DMS153 (cell line): ENCODE measurements at regions not wholly inside any gene's neighbourhood (a gene's known extent, or its start where the extent isn't known, plus 50 kb on each side); places are given as distances from the start of the nearest gene placed in this dataset.

Source experiments
- DNase-seq: peaks from one replicate; lab custom pipeline; 2025; lab: John Stamatoyannopoulos, UW

DNA sequence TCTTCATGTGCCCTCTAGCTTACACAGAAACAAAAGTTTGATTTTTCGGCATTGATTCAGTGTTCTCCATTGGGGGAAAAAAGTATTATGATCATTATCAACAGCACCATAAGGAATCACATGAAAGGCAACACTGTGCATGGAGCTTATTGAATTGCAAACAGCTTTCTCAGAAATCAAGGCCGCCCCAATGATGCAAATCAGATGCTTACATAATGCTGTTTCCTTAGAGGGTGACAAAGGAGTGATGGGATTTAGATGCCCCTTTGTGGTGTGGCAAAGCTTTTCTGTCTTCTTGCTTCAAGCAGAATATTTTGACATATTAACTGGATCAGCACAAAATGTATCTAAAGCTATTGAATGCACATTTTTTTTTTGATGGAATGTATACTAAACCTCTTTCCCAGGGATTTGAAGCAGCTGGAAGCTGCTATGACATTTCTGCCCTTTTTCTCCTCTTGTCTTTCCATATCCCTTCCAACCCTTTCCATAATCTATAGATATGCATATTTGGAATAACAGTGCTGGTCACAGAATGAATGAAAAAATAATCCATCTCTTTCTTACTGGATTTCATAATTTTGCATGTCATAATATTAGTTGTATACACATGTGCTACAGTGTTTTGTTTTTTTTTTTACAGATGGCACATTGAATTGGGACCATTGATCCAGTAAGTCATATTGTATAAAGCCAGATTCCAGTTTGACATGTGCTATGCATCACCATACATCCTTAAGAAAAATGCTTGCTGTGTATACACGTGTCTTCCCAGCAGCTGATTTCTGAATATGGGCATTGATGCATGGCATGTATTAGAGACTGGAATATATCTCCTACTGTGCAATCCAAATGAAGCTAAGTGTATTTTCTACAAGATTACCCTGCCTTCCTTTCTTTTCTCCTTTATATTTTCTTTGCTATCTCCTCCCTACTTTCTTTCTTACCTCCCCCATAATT, 259.7 kb upstream of the DCN start:
- no peak for DNase-seq

- DNase-seq = no peak
These were observed 258.6 kb upstream of the DCN start for GRCh38 chr12:91441246-91441645.

- DNase-seq = peak; percentile 32
These were observed 251.5 kb upstream of the DCN start for GRCh38 chr12:91434081-91434480.

- DNase-seq = no peak
These were observed 250.1 kb upstream of the DCN start for GRCh38 chr12:91432755-91433154.

DNA sequence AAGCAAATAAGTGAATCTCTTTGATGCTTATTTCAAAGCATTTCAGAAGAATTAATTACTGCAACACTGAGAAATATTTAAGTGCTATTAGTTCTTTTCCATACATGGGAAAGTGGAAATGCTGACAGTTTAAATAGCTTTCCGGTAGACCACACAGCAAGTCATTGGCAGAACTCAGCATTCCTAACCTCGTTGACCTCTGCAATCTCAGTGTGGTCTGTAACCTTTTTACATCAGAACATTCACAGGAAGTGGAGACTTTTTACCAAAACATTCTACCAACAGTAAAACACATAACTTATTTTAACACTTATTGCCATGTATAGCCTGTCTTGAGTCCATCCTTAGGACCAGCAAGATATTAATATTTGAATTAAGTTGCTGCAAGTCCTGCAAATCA, 249.5 kb upstream of the DCN start:
- DNase-seq = no peak

- no peak for DNase-seq
These were observed 241.9 kb upstream of the DCN start for GRCh38 chr12:91424506-91424905.

DNA sequence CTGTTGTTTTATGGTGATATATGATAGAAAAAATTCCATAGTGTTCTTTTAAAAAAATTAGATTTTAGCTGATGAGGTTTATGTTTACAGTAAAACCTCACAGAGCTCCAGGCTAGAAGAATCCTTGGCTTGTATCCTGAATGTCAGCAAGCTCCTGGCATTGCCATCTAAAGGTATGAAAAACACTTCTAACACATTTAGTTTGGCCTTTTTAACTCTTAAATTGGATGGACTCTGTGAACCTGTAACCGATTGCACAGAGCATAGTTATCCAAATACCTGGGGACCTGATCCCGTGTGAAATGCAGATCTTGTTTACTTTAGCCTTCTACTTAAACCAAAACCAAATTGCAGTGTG, 241.1 kb upstream of the DCN start:
- no peak for DNase-seq

GRCh38 chr12:91422811-91423692, 240.4 kb upstream of the DCN start:
- no peak for DNase-seq

DNA sequence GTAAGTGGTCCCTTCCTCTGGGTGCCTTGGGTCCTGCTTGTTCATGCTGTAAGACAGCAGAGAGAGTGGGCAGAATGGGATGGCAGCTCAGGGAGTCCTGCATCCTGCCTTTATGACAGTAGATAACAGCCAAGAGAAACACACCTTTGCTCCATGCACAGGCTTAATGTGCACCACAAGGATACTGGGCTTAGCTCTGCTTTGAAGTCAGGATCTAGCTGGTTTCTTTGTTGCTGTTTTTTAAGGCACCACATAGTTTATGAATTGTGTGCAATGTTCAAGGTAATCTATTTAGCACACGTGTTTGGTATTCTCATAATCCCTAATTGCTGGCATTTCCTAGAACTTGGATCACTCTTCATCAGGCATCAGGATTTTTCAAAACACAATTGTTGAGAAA, 239.5 kb upstream of the DCN start:
- DNase-seq = peak; percentile 28

GRCh38 chr12:91419809-91420208, 237.2 kb upstream of the DCN start:
- no peak for DNase-seq

DNA sequence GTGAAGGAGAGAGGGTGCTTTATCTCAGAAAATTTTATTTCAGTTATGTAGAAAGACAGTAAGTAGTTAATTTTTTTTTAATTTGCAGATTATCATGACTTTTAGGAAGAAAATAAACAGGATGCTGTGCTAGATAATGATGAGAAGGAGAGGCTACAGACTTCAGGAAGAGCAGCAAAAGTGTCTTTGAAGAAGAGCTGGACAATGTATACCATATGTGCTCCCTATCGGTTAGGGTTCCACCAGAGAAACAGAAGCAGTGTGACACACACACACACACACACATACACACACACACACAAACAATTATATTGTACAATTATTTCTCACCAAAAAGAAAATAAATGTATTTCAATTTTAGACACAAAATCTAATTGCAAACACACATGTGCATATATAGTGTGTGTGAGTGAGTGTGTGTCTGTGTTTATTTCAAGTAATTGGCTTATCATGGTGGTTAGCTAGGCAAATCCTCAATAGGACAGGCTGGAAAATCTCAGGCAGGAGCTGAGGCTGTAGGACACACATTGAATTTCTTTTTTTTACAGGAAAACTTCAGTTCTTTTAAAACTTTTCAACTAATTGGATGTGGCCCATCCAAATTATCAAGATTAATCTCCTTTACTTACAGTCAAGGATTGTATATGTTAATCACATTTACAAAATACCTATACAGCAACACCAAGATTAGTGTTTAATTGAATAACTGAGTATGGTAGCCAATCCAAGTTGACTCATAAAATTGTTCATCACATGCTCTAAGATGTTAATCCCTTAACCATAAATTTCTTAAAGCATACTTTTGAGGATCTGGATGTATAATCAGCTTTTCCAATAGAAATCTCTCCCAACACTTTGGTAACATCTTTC, 235.8 kb upstream of the DCN start:
- DNase-seq = no peak

DNA sequence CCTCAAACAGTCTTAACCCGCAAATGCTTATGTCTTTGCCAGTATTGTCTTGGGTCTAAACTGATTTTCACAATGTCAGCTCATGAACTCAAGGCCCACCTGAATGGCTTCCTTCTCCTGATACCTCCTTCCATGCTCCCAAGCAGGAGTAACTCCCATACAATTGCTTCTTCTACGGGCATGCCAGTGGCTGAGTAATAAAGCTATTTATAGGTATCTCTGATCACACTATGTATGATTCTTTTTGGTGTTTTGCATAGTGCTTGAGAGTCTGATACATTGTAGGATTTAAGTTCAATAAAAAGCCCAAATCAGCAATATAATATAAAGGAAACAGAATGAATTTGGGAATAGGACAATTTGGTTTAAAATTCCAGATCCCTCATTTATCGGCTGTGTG, 235.0 kb upstream of the DCN start:
- no peak for DNase-seq

- no peak for DNase-seq
These were observed 232.0 kb upstream of the DCN start for GRCh38 chr12:91414636-91415035.

GRCh38 chr12:91413581-91414546, 231.2 kb upstream of the DCN start:
- peak; percentile 32 for DNase-seq

- DNase-seq = peak; percentile 3
These were observed 224.3 kb upstream of the DCN start for GRCh38 chr12:91406920-91407341.

GRCh38 chr12:91404441-91404840, 221.8 kb upstream of the DCN start:
- no peak for DNase-seq

- no peak for DNase-seq
These were observed 218.6 kb upstream of the DCN start for GRCh38 chr12:91401190-91401589.

GRCh38 chr12:91400271-91400670, 217.7 kb upstream of the DCN start:
- DNase-seq = no peak

GRCh38 chr12:91397866-91398532, 215.4 kb upstream of the DCN start:
- DNase-seq = no peak

DNA sequence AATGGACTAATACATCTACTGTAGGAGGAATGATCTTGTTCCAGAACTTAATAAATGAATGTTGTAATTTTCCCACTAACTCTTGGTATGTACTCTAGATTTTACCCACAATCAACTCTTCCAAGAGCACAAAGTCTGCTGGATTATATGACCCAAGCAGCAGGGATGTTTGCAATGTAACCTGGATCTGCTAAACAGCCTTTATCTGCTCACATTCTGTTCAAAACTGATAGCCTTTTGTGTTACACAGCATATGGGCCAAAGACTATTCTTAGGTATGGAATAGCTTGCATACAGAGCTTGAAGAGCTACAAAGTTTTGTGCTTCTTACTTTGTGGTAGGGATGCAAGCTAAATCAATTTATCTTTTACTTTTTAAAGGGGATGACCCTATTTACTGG, 213.7 kb upstream of the DCN start:
- DNase-seq = no peak
